SK-N-SH (cell line): ENCODE measurements at regions not wholly inside any gene's neighbourhood (a gene's known extent, or its start where the extent isn't known, plus 50 kb on each side); places are given as distances from the start of the nearest gene placed in this dataset.

Experiments used
- CHD2 ChIP-seq: fragments of 150-350 bp; IDR thresholded peaks from 2 replicates; pipeline ENCODE4 v1.6.1; 2018; ENCODE audit warnings: low read length; ENCODE audit not compliant: partially characterized antibody
- MAX ChIP-seq: IDR thresholded peaks from 2 replicates; pipeline ENCODE4 v1.4.0; 2012; ENCODE audit warnings: low read depth
- NFIC ChIP-seq: IDR thresholded peaks from 2 replicates; pipeline ENCODE4 v1.4.0; 2012; ENCODE audit warnings: borderline replicate concordance
- PBX3 ChIP-seq: IDR thresholded peaks from 2 replicates; pipeline ENCODE4; 2012
- RAD21 ChIP-seq: IDR thresholded peaks from 2 replicates; pipeline ENCODE4 v1.6.1; 2012; ENCODE audit warnings: mild to moderate bottlenecking, low read length
- RCOR1 ChIP-seq: fragments of 150-350 bp; IDR thresholded peaks from 2 replicates; pipeline ENCODE4 v1.6.1; 2017; ENCODE audit warnings: antibody characterized with exemption, low read length
- TEAD4 ChIP-seq: IDR thresholded peaks from 2 replicates; pipeline ENCODE4 v1.4.0; 2012; ENCODE audit warnings: mild to moderate bottlenecking, borderline replicate concordance; ENCODE audit not compliant: insufficient read depth
- TF ChIP-seq, protein P1 (sequence below): fragments of 200-600 bp; sonication (generic); IDR thresholded peaks from 2 replicates; pipeline ENCODE4 v1.6.1; 2017; ENCODE audit warnings: antibody characterized with exemption, mild to moderate bottlenecking, moderate library complexity
- TF ChIP-seq, protein P2 (sequence below): fragments of 150-350 bp; IDR thresholded peaks from 2 replicates; pipeline ENCODE4 v1.6.1; 2016; ENCODE audit warnings: mild to moderate bottlenecking, low read depth, low read length

GRCh38 chr14:55781046-55781445, 201.0 kb downstream of the KTN1 start:
- no peak for TF ChIP-seq RCOR1
- no peak for TF ChIP-seq TEAD4
- no peak for TF ChIP-seq PBX3
- TF ChIP-seq RAD21, result no peak
- TF ChIP-seq, protein P1, sequence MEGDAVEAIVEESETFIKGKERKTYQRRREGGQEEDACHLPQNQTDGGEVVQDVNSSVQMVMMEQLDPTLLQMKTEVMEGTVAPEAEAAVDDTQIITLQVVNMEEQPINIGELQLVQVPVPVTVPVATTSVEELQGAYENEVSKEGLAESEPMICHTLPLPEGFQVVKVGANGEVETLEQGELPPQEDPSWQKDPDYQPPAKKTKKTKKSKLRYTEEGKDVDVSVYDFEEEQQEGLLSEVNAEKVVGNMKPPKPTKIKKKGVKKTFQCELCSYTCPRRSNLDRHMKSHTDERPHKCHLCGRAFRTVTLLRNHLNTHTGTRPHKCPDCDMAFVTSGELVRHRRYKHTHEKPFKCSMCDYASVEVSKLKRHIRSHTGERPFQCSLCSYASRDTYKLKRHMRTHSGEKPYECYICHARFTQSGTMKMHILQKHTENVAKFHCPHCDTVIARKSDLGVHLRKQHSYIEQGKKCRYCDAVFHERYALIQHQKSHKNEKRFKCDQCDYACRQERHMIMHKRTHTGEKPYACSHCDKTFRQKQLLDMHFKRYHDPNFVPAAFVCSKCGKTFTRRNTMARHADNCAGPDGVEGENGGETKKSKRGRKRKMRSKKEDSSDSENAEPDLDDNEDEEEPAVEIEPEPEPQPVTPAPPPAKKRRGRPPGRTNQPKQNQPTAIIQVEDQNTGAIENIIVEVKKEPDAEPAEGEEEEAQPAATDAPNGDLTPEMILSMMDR, result no peak
- TF ChIP-seq CHD2, result no peak
- TF ChIP-seq, protein P2, sequence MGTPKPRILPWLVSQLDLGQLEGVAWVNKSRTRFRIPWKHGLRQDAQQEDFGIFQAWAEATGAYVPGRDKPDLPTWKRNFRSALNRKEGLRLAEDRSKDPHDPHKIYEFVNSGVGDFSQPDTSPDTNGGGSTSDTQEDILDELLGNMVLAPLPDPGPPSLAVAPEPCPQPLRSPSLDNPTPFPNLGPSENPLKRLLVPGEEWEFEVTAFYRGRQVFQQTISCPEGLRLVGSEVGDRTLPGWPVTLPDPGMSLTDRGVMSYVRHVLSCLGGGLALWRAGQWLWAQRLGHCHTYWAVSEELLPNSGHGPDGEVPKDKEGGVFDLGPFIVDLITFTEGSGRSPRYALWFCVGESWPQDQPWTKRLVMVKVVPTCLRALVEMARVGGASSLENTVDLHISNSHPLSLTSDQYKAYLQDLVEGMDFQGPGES, result no peak
- no peak for TF ChIP-seq MAX
- TF ChIP-seq NFIC, result no peak
